Upper lobe of right lung (tissue), 1 donor: ENCODE measurements at regions not wholly inside any gene's neighbourhood (a gene's known extent, or its start where the extent isn't known, plus 50 kb on each side); places are given as distances from the start of the nearest gene placed in this dataset.

Source experiments
- ATAC-seq: fragments of 200-7000 bp; cut with Tn5 transposase; one replicate; pipeline ENCODE4 v1.9.1; 2020; ENCODE audit warnings: mild to moderate bottlenecking, moderate library complexity
- DNase-seq: peaks from one replicate; pipeline ENCODE4 v3.0.0-alpha.2; 2020
- H3K27ac ChIP-seq: fragments of 200-600 bp; one replicate; pipeline ENCODE4 v1.8.0; 2022
- H3K27me3 ChIP-seq: fragments of 200-600 bp; one replicate; pipeline ENCODE4 v1.8.0; 2022; ENCODE audit warnings: mild to moderate bottlenecking
- H3K36me3 ChIP-seq: fragments of 200-600 bp; one replicate; pipeline ENCODE4 v1.8.0; 2022
- H3K4me1 ChIP-seq: fragments of 200-600 bp; one replicate; pipeline ENCODE4 v1.8.0; 2022
- H3K4me3 ChIP-seq: fragments of 200-600 bp; one replicate; pipeline ENCODE4 v1.8.0; 2022; ENCODE audit warnings: mild to moderate bottlenecking
- H3K9me3 ChIP-seq: fragments of 200-600 bp; one replicate; pipeline ENCODE4 v1.8.0; 2022
- CTCF ChIP-seq: fragments of 200-600 bp; IDR thresholded peaks from one replicate; pipeline ENCODE4 v1.8.0; 2022; ENCODE audit warnings: antibody characterized with exemption
- intact Hi-C: fragments of 100-400 bp; cut with DNase I; formaldehyde crosslinking; loops from one replicate; pipeline ENCODE4 v1.11.0; 2022
- donor health status: DM: no; HTN: yes; CAD: no; lungs with severe emphysema.

- H3K27ac ChIP-seq, result no peak overlapping the region
- intact Hi-C loops, result no loop called here
Measured at GRCh38 chr5:145689235-145689634, 145.9 kb downstream of the PRELID2 start.

GRCh38 chr5:145687943-145688342 is 147.2 kb downstream of the PRELID2 start:
- Histone ChIP-seq H3K9me3 (no peaks in the 10 kb centered on the region), H3K27me3 (no peaks in the 10 kb centered on the region), H3K4me3 (no peak overlapping the region), H3K36me3 (no peaks in the 10 kb centered on the region), H3K27ac (no peak overlapping the region), H3K4me1 (no peaks in the 10 kb centered on the region)
- no peak for ATAC-seq
- intact Hi-C loops, result no loop called here
- TF ChIP-seq CTCF, result no peak
- DNase-seq, result no peak

More at GRCh38 chr5:145689235-145689634, 145.9 kb downstream of the PRELID2 start:
- H3K27me3 ChIP-seq, result no peaks in the 10 kb centered on the region
- H3K9me3 ChIP-seq, result no peaks in the 10 kb centered on the region
- H3K36me3 ChIP-seq, result no peaks in the 10 kb centered on the region
- no peak for TF ChIP-seq CTCF
- H3K4me1 ChIP-seq, result no peaks in the 10 kb centered on the region
- DNase-seq (no peak), ATAC-seq (peak; percentile 92)
- no peak overlapping the region for H3K4me3 ChIP-seq

GRCh38 chr5:145685417-145685816 is 149.7 kb downstream of the PRELID2 start:
- Histone ChIP-seq H3K27me3 (no peaks in the 10 kb centered on the region), H3K36me3 (no peaks in the 10 kb centered on the region), H3K4me3 (no peak overlapping the region), H3K4me1 (peaks cover 5% of the 10 kb centered on the region), H3K27ac (no peak overlapping the region), H3K9me3 (no peaks in the 10 kb centered on the region)
- intact Hi-C loops, result no loop called here
- TF ChIP-seq CTCF, result no peak
- ATAC-seq, result no peak
- no peak for DNase-seq

- intact Hi-C loops, result no loop called here
- no peaks in the 10 kb centered on the region for H3K9me3 ChIP-seq
- H3K27ac ChIP-seq, result no peak overlapping the region
- H3K27me3 ChIP-seq, result no peaks in the 10 kb centered on the region
- ATAC-seq (no peak), DNase-seq (no peak)
- H3K4me3 ChIP-seq, result no peak overlapping the region
- H3K4me1 ChIP-seq, result peaks cover 5% of the 10 kb centered on the region
- TF ChIP-seq CTCF, result no peak
- H3K36me3 ChIP-seq, result no peaks in the 10 kb centered on the region
Measured at GRCh38 chr5:145683431-145683830, 151.7 kb downstream of the PRELID2 start.

GRCh38 chr5:145682197-145682899 is 152.8 kb downstream of the PRELID2 start:
- ATAC-seq (no peak), DNase-seq (no peak)
- intact Hi-C loops, result no loop called here

More at GRCh38 chr5:145682197-145682899, 152.8 kb downstream of the PRELID2 start:
- Histone ChIP-seq H3K4me3 (no peak overlapping the region), H3K27me3 (no peaks in the 10 kb centered on the region), H3K9me3 (no peaks in the 10 kb centered on the region), H3K36me3 (no peaks in the 10 kb centered on the region), H3K4me1 (peaks cover 5% of the 10 kb centered on the region), H3K27ac (no peak overlapping the region)
- TF ChIP-seq CTCF, result no peak
